IPS-15b (cell line): ENCODE measurements at regions not wholly inside any gene's neighbourhood (a gene's known extent, or its start where the extent isn't known, plus 50 kb on each side); places are given as distances from the start of the nearest gene placed in this dataset.

Experiments used
- H3K27me3 ChIP-seq: one replicate; pipeline ENCODE4 v1.6.1; 2013; ENCODE audit warnings: low read length; ENCODE audit not compliant: control insufficient read depth, insufficient read depth
- H3K36me3 ChIP-seq: one replicate; pipeline ENCODE4 v1.6.1; 2013; ENCODE audit warnings: low read length; ENCODE audit not compliant: control insufficient read depth, insufficient read depth
- H3K4me1 ChIP-seq: one replicate; pipeline ENCODE4 v1.6.1; 2013; ENCODE audit warnings: mild to moderate bottlenecking, low read length; ENCODE audit not compliant: control insufficient read depth, insufficient read depth
- H3K4me3 ChIP-seq: one replicate; pipeline ENCODE4 v1.5.1; 2013; ENCODE audit warnings: low read depth, low read length
- H3K9ac ChIP-seq: one replicate; pipeline ENCODE4 v1.6.1; 2013; ENCODE audit warnings: low read depth, mild to moderate bottlenecking, low read length
- H3K9me3 ChIP-seq: one replicate; pipeline ENCODE4 v1.6.1; 2013; ENCODE audit warnings: mild to moderate bottlenecking, low read length; ENCODE audit not compliant: control insufficient read depth, insufficient read depth

DNA sequence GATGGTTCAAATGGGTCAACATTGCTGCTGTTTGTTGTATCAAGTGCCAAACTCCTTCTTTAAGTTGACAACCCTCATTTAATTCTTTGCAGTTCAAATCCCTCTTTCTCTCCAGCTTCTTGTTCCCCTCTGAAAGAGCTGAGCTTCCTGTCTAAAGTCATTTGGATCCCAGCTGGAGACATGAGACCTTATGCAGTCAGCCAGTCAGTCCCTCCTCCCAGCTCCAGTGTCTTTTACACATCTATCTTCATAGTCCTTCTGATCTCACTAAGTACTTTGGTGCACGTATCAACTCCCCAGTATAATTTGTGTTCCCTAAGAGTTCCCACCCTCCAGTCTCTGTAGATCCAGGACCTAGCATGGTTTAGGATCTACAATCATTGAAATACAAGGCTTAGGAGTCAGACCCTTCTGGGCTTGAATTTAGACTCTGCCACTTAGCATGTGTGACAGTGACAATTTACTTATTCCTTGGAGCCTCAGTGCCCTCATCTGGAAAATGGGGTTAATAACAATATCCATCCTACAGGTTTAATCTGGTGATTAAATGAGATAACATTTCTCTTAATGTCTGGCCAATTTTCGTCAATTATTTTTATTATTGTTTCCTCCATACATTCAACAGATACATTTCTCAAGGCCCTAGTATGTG lies 102.8 kb upstream of the SEMA6D start:
- Histone ChIP-seq H3K4me3 (no peak overlapping the region), H3K36me3 (no peaks in the 10 kb centered on the region), H3K27me3 (no peaks in the 10 kb centered on the region), H3K9me3 (no peaks in the 10 kb centered on the region), H3K9ac (no peak overlapping the region), H3K4me1 (no peaks in the 10 kb centered on the region)

- H3K36me3 ChIP-seq = no peaks in the 10 kb centered on the region
- no peaks in the 10 kb centered on the region for H3K27me3 ChIP-seq
- H3K9me3 ChIP-seq = no peaks in the 10 kb centered on the region
- no peaks in the 10 kb centered on the region for H3K4me1 ChIP-seq
- no peak overlapping the region for H3K9ac ChIP-seq
- no peak overlapping the region for H3K4me3 ChIP-seq
These were observed 100.4 kb upstream of the SEMA6D start for GRCh38 chr15:47616876-47617275.

DNA sequence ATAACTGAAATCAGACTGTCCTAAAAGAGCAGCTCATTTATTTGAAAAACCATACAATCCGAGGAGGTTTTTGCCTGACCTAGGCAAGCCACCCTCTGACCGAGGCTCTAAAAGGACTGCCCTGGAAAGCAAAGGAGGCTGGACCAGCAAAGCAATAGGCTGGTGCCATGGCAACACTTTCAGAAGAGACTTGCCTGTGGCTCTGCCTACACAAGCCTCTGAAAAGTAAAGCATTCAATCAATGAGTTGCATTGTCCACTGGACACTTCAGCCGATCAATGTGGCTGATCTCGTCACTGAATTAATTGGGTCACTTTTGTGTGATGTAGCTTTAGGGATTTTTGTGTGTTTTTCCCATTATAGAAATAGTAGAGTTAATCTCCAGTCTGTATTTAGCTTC lies 99.1 kb upstream of the SEMA6D start:
- H3K9ac ChIP-seq = no peak overlapping the region
- H3K9me3 ChIP-seq = no peaks in the 10 kb centered on the region
- no peaks in the 10 kb centered on the region for H3K36me3 ChIP-seq
- H3K27me3 ChIP-seq = no peaks in the 10 kb centered on the region
- H3K4me1 ChIP-seq = no peaks in the 10 kb centered on the region
- no peak overlapping the region for H3K4me3 ChIP-seq

- Histone ChIP-seq H3K36me3 (no peaks in the 10 kb centered on the region), H3K4me1 (no peaks in the 10 kb centered on the region), H3K9ac (no peak overlapping the region), H3K27me3 (no peaks in the 10 kb centered on the region), H3K4me3 (no peak overlapping the region), H3K9me3 (no peaks in the 10 kb centered on the region)
These were observed 96.2 kb upstream of the SEMA6D start for GRCh38 chr15:47620960-47621681.

DNA sequence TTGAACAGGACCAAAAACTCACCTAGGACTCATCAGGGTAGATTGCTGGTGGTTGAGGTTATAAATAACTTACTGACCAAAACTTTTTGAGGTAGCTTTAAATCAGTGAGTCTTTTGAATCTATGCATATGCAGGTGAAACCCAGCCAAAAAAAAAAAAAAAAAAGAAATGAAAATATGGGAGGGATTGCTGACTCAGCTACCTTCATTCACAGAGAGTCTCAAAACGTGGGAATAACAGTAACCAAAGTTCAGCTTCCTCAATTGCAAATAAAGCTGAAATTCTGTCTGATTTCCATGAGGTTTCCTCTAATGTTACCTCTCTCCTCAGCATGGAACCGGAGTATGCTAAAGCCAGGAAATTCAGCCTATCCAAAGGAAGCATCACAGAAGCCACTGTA lies 95.2 kb upstream of the SEMA6D start:
- peaks cover 3% of the 10 kb centered on the region for H3K4me1 ChIP-seq
- no peaks in the 10 kb centered on the region for H3K9me3 ChIP-seq
- no peaks in the 10 kb centered on the region for H3K27me3 ChIP-seq
- H3K4me3 ChIP-seq = no peak overlapping the region
- H3K9ac ChIP-seq = no peak overlapping the region
- H3K36me3 ChIP-seq = no peaks in the 10 kb centered on the region

- H3K4me3 ChIP-seq = no peak overlapping the region
- H3K9me3 ChIP-seq = no peaks in the 10 kb centered on the region
- peaks cover 4% of the 10 kb centered on the region for H3K4me1 ChIP-seq
- H3K9ac ChIP-seq = no peak overlapping the region
- H3K36me3 ChIP-seq = no peaks in the 10 kb centered on the region
- no peaks in the 10 kb centered on the region for H3K27me3 ChIP-seq
These were observed 92.8 kb upstream of the SEMA6D start for GRCh38 chr15:47624503-47624902.

- H3K27me3 ChIP-seq = no peaks in the 10 kb centered on the region
- no peak overlapping the region for H3K4me3 ChIP-seq
These were observed 78.3 kb upstream of the SEMA6D start for GRCh38 chr15:47639042-47639441.

GRCh38 chr15:47640079-47640478 lies 77.2 kb upstream of the SEMA6D start:
- H3K36me3 ChIP-seq = no peaks in the 10 kb centered on the region
- H3K4me1 ChIP-seq = no peaks in the 10 kb centered on the region
- no peaks in the 10 kb centered on the region for H3K9me3 ChIP-seq
- H3K9ac ChIP-seq = no peak overlapping the region
- H3K4me3 ChIP-seq = no peak overlapping the region
- no peaks in the 10 kb centered on the region for H3K27me3 ChIP-seq

More at GRCh38 chr15:47639042-47639441, 78.3 kb upstream of the SEMA6D start:
- Histone ChIP-seq H3K36me3 (no peaks in the 10 kb centered on the region), H3K9ac (no peak overlapping the region), H3K9me3 (no peaks in the 10 kb centered on the region), H3K4me1 (no peaks in the 10 kb centered on the region)

DNA sequence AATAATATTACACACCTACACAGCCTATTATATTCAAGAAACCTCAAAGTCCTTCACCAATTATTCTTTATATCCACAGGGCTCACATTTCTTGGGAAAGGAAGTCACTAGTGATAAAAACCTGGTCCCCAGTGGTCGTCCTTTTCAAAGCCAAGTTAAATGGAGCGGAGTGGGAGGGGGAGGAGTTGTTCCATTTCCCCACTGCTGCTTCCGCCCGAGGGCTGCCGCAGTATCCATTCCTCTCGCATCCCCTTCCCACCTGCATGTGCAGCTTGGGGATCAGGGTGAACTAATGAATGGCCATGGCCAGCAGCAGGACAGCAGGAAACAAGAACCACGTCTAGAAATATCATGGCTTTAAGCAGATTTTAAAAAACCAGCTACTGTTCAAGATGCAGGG lies 76.4 kb upstream of the SEMA6D start:
- Histone ChIP-seq H3K4me1 (no peaks in the 10 kb centered on the region), H3K4me3 (no peak overlapping the region), H3K9me3 (no peaks in the 10 kb centered on the region), H3K36me3 (no peaks in the 10 kb centered on the region), H3K9ac (no peak overlapping the region), H3K27me3 (no peaks in the 10 kb centered on the region)

GRCh38 chr15:47644722-47645121 lies 72.6 kb upstream of the SEMA6D start:
- H3K4me1 ChIP-seq = no peaks in the 10 kb centered on the region
- no peaks in the 10 kb centered on the region for H3K9me3 ChIP-seq
- no peak overlapping the region for H3K9ac ChIP-seq
- no peaks in the 10 kb centered on the region for H3K27me3 ChIP-seq
- H3K4me3 ChIP-seq = no peak overlapping the region
- no peaks in the 10 kb centered on the region for H3K36me3 ChIP-seq

DNA sequence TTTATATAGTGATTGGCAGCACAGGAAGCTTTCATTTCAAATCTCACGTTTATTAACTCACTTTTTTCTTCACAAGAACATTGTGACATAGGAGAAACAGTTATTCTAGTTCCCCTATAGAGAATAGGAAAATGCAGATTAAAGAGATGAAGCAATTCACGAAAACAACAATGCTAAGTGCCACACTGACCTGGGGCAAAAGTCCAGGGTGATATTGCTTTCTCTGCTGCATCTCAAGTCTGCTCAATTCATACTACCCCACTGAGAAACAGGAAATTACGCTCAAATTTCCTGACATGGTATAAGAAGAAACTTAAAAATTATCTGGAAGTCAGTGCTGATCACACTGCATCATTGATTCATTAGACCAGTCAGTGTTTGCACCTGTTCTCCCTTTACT lies 66.7 kb upstream of the SEMA6D start:
- Histone ChIP-seq H3K4me3 (no peak overlapping the region), H3K4me1 (peaks cover 4% of the 10 kb centered on the region), H3K36me3 (no peaks in the 10 kb centered on the region), H3K27me3 (no peaks in the 10 kb centered on the region), H3K9me3 (no peaks in the 10 kb centered on the region), H3K9ac (no peak overlapping the region)

GRCh38 chr15:47652328-47652727 lies 65.0 kb upstream of the SEMA6D start:
- H3K27me3 ChIP-seq = no peaks in the 10 kb centered on the region
- no peak overlapping the region for H3K9ac ChIP-seq
- no peaks in the 10 kb centered on the region for H3K36me3 ChIP-seq
- H3K4me1 ChIP-seq = peaks cover 4% of the 10 kb centered on the region
- H3K9me3 ChIP-seq = no peaks in the 10 kb centered on the region
- no peak overlapping the region for H3K4me3 ChIP-seq
